ENCODE measurements at regions not wholly inside any gene's neighbourhood (a gene's known extent, or its start where the extent isn't known, plus 50 kb on each side); places are given as distances from the start of the nearest gene placed in this dataset.

DNA sequence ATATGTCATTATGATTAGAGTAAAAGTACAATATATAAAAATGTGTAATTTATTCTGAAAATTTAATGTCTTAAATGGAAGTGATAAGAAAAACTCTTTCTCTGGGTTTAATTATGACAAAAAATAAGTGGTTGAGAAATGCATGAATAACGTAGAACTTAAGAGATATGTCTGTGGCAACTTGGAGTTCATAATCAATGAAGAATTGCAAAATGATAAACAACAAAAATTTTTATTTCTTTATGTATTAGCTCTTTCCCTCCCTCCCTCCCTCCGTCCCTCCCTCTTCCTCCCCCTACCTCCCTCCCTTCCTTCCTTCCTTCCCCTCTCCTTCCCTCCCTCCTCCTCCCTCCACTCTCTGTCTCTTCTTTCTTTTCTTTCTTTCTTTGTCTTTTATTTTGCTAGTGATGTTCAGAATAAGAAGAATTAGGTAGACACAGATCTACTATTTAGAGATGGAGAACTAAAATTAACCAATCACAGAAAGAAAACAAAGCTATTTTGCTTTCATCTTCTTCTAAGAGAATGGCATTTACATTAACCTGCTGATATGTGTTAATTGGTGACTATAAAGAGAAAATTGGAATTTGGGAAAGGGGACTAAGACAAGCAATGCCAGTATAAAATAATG is 96.3 kb upstream of the PDC start:
- DNase-seq (ENCODE audit: low read depth, low spot score): no peak

DNA sequence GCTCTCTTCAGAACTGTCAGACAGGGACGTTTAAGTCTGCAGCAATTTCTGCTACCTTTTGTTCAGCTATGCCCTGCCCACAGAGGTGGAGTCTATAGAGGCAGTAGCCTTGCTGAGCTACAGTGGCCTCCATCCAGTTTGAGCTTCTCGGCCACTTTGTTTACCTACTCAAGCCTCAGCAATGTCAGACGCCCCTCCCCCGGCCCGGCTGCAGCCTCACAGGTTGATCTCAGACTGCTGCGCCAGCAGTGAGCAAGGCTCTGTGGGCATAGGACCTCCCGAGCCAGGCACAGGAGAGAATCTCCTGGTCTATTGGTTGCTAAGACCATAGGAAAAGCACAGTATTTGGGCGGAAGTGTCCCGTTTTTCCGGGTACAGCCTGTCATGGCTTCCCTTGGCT is 89.9 kb upstream of the PDC start:
- no peak for DNase-seq (ENCODE audit: low read depth, low spot score)

DNA sequence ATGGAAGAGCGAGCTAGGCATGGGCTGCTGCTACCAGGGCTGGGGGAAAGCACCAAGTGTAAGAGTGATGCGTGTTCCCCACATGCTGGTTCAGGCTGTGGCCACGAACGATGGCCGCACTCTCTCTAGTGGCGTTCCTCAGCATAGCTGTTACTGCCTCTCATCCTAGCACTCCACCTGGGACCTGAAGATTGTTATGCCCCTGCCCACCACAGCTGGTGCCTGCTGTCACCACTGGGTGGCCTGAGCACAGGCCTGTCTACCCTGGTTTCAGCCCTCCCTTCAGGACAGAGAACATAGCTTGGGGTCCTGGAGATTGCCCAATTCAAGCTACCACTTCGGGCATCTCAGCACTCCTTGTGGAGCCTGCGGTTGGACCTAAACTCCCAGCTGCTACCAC is 80.1 kb upstream of the PDC start:
- no peak for DNase-seq (ENCODE audit: low read depth, low spot score)

DNA sequence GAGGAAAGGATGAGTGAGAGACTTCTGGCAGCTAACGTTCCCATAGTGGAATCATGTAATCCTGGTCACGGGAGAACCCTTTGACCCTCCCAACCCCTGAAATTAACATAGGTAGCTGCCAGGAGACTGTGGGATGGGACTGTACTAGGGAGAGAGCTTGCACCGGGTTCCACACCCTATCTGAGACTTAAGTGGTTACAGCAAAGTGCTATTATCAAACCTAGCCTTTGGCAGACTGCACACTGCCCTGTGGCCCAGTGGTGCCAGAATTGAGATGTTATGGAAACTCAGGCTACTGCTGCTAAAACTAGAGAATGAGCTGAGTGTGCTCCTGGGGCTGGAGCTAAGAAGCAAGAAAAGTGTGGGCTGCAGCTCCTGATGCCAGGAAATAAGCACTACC is 79.6 kb upstream of the PDC start:
- DNase-seq (ENCODE audit: low read depth, low spot score): no peak

DNA sequence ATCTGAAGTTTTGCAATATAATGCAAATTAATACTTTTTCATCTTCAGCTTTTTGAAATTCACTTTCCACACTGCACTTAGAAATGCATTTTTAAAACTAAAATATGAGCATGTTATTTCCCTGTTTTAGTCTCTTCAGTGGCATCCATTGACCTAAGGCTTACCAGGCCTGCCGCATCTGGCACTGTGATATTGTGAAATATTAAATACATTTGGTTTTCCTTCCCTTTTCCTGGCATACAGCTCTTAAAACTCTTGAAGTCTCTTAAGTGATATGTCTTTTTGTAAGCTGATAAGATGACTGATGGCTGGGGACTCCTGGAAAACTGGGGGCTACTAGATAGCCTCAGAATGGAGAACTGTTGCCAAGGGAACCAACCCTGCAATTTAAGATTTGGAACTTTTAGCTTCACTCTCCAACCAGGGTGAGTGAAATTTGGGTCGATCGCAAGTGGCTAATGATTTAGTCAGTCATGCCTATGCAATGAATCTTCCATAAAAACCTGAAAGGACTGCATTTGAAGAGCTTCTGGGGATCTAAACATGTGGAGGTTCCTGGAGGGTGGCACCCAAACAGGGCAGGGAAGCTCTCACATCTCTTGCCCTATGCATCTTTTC is 75.5 kb upstream of the PDC start:
- no peak for DNase-seq (ENCODE audit: low read depth, low spot score)

- DNase-seq (ENCODE audit: low read depth, low spot score): peak; percentile 91
Measured at GRCh38 chr1:186535388-186536133, 74.6 kb upstream of the PDC start.

- DNase-seq (ENCODE audit: low read depth, low spot score): no peak
Measured at GRCh38 chr1:186534401-186534800, 73.5 kb upstream of the PDC start.

- no peak for DNase-seq (ENCODE audit: low read depth, low spot score)
Measured at GRCh38 chr1:186532466-186532865, 71.6 kb upstream of the PDC start.

DNA sequence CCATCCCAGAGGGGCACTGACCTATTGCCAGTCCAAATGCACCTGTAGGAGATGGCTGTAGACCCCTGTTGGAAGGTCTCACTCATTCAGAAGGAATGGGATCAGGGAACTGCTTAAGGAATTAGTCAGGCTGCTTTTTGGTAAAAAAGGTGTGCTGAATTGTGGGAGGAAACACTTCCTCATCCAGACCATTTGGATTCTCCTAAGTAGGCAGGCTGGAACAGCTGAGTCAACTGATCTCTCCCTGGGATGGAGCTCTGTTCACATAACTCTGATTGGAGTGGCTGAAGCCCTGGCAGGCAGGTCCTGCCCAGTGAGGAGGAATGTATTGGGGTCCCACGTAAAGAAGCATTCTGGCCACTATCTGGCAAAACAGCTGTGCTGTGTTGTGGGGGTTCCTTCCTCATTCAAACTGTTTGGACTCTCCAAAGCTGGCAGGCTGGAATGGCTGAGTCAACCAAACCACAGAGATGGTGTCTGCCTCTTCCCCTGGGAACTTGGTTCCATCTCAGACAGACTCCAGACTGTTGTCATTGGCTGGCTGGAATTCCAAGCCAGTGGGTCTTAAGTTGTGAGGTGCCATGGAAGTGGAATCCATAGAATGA is 70.7 kb upstream of the PDC start:
- DNase-seq (ENCODE audit: low read depth, low spot score): no peak

- DNase-seq (ENCODE audit: low read depth, low spot score): no peak
Measured at GRCh38 chr1:186530109-186530508, 69.2 kb upstream of the PDC start.

- no peak for DNase-seq (ENCODE audit: low read depth, low spot score)
Measured at GRCh38 chr1:186519982-186520381, 59.1 kb upstream of the PDC start.

DNA sequence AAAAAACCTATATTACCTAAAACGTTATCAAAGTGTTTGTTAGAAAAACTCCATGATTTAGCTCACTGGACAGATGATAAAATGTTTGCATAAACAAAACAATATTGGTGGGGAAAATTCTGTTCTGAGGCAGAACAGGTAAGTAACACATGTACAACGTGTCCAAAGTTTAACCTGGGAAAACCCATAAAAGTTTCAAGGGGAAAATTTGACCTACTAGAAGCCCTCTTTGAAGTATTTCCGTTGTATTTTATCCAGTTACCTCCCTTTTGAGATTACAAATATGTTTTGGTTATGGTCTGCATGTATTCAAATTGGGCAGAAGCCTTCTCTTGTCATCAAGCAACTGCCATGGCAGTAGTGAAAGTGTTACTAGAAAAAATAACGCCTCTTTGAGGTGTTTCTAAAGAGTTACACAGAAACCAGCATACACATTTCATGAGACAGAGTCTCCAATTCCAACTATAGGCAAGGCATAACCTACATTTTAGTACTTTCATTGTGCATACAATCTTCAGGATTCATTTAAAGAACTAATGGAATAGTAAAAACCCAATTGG is 58.0 kb upstream of the PDC start:
- no peak for DNase-seq (ENCODE audit: low read depth, low spot score)

DNA sequence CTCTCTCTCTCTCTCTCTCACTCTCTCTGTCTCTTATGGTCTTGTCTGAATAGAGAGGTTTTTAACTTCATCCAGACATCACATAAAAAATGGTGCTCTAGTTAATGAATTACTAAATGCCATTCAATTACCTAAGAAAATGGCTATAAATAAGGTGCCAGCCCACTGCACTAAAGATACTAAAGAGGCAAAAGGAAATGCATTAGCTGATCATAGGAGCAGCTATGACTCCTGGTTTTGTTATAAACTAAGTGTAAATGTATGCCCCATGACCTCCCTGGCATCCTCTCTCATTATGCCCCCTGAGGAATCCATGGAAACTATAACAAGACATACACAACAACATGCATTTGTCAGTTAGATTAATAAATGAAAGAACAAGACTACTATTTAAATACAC is 57.5 kb upstream of the PDC start:
- DNase-seq (ENCODE audit: low read depth, low spot score): no peak

DNA sequence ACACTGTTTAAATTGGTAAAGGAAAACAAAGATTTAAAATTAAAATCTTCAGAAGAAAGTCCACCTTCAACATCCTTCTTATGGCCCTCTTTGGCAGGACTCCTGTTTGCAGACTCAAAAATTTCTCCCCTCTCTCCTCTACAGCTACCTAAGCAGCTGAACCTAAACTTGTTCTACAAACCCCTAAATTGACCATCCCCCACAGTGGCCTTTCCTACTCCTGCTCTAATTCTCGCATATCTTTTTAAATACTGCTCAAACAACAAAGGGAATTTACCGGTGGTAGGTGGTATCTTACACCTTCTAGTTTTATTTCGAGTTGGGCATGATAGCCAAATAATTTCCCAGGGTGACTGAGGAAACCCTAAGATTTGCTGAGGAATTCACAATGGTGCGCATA is 53.5 kb upstream of the PDC start:
- no peak for DNase-seq (ENCODE audit: low read depth, low spot score)

GRCh38 chr1:186513526-186513925 is 52.6 kb upstream of the PDC start:
- DNase-seq (ENCODE audit: low read depth, low spot score): no peak

DNA sequence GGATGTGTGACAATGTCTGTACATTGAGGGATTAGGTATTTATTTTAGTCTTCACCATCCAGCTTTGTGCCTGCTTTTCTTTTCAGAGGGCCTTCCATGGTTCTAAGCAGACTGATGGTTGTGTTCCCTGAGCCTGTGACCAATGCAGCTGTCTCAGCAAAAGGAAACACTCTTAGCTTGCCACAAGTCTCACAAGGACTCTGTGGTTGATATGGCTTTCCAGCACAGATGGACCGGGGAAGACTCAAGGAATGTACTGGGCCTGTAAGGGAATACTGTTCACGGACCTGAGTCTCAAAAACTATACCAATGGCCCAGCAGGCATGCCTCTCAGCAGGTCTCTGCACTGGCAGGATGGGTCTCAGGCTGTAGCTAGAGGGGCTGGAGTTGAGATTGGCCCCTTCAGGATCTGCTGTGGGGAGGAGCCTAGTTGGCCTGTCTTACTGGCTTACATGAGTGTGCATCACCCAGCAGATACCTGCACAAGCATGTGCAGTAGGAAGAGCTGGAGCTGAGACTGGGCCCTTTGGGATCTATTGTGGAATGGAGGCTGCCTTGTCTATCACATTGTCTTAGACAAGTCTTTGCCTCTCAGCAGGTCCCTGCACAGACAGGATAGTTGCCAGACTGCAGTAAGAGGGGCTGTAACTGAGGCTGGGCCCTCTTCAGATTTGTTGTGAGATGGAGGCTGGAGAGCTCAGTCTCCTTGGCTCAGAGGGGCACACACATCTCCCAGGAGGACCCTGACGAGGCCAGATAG is 52.0 kb upstream of the PDC start:
- no peak for DNase-seq (ENCODE audit: low read depth, low spot score)

- DNase-seq (ENCODE audit: low read depth, low spot score): no peak
Measured at GRCh38 chr1:186511761-186512637, 51.1 kb upstream of the PDC start.
